GM12878 (cell line): ENCODE measurements at regions not wholly inside any gene's neighbourhood (a gene's known extent, or its start where the extent isn't known, plus 50 kb on each side); places are given as distances from the start of the nearest gene placed in this dataset.

ENCODE experiments used
- ATAC-seq: fragments of 200-7000 bp; cut with Tn5 transposase; 3 replicates; pipeline ENCODE4 v1.9.1; 2020; ENCODE audit warnings: mild to moderate bottlenecking, moderate library complexity
- BruUV-seq: library from RNA; stranded (reverse); fragments of 400-500 nt; replicated peaks from 2 replicates; lab custom pipeline; 2021; lab: Mats Ljungman, UMichigan
- CTCF ChIA-PET: fragments of 300-600 bp; sonication (Branson Sonifier 250); formaldehyde crosslinking; extraction: SDS; loops from one replicate; lab custom pipeline; 2021; ENCODE audit warnings: inconsistent platforms; lab: Yijun Ruan, JAX
- POLR2A ChIA-PET: fragments of 350-600 bp; formaldehyde crosslinking; extraction: SDS; loops from one replicate; lab custom pipeline; 2021; ENCODE audit warnings: inconsistent platforms; lab: Charles Lee
- RAD21 ChIA-PET: fragments of 300-600 bp; sonication (Branson Sonifier 250); formaldehyde crosslinking; loops from one replicate; lab custom pipeline; 2023; ENCODE audit warnings: antibody characterized with exemption; ENCODE audit not compliant: unreplicated experiment; lab: Charles Lee
- SMC1A ChIA-PET: fragments of 300-600 bp; sonication (Branson Sonifier 250); formaldehyde crosslinking; loops from one replicate; lab custom pipeline; 2023; ENCODE audit not compliant: unreplicated experiment, uncharacterized antibody; lab: Charles Lee
- DNase-seq: peaks from one replicate; pipeline ENCODE4 v3.0.0-alpha.2; 2011; ENCODE audit warnings: low read depth, low spot score
- FAIRE-seq: peaks from 3 replicates; lab custom pipeline; 2011; peaks lifted over from hg19 to GRCh38; lab: Jason Lieb, UNC
- H2AFZ ChIP-seq: 2 replicates; pipeline ENCODE4 v1.6.0; 2011; ENCODE audit warnings: low read depth, low read length, control low read depth; ENCODE audit not compliant: control insufficient read depth
- H3K27ac ChIP-seq: 2 replicates; pipeline ENCODE4 v1.5.1; 2011; ENCODE audit warnings: control low read depth; ENCODE audit not compliant: control insufficient read depth, insufficient read depth
- H3K27me3 ChIP-seq, 2 experiments: replicated peaks in 1 of 2; 2 replicates each; pipeline versions ENCODE4 v1.6.0 to v1.6.1; 2011; ENCODE audit warnings: low read length in 1 of 2; ENCODE audit not compliant: control insufficient read depth in 2 of 2, insufficient read depth in 2 of 2
- H3K36me3 ChIP-seq, 2 experiments: 2 replicates each; pipeline ENCODE4 v1.5.1; 2011; ENCODE audit warnings: low read length in 1 of 2; ENCODE audit not compliant: control insufficient read depth in 2 of 2, insufficient read depth in 2 of 2
- H3K4me1 ChIP-seq: 2 replicates; pipeline ENCODE4 v1.6.1; 2011; ENCODE audit warnings: mild to moderate bottlenecking, low read length, moderate library complexity, mixed read lengths; ENCODE audit not compliant: control insufficient read depth, insufficient read depth
- H3K4me2 ChIP-seq: 2 replicates; pipeline ENCODE4 v1.6.0; 2011; ENCODE audit warnings: control low read depth; ENCODE audit not compliant: control insufficient read depth, insufficient read depth
- H3K4me3 ChIP-seq: fragments of 200-600 bp; sonication (generic); 2 replicates; pipeline ENCODE4 v1.5.1; 2016
- H3K79me2 ChIP-seq: 2 replicates; pipeline ENCODE4 v1.6.0; 2011; ENCODE audit warnings: low read length; ENCODE audit not compliant: control insufficient read depth, insufficient read depth
- H3K9ac ChIP-seq: 2 replicates; pipeline ENCODE4 v1.8.0; 2011; ENCODE audit warnings: low read length, control low read depth, mixed read lengths; ENCODE audit not compliant: control insufficient read depth, insufficient read depth
- H3K9me3 ChIP-seq: replicated peaks from 3 replicates; pipeline ENCODE4 v1.5.1; 2011; ENCODE audit warnings: mild to moderate bottlenecking, low read length; ENCODE audit not compliant: control insufficient read depth, insufficient read depth
- H4K20me1 ChIP-seq: 2 replicates; pipeline ENCODE4 v1.6.0; 2011; ENCODE audit not compliant: control insufficient read depth, insufficient read depth
- BACH1 ChIP-seq: fragments of 450-650 bp; IDR thresholded peaks from 2 replicates; pipeline ENCODE4 v1.6.1; 2017; ENCODE audit warnings: mild to moderate bottlenecking, borderline replicate concordance
- BCL11A ChIP-seq: IDR thresholded peaks from 2 replicates; pipeline ENCODE4 v1.6.1; 2011; ENCODE audit warnings: low read depth, low read length
- FOS ChIP-seq: IDR thresholded peaks from 3 replicates; pipeline ENCODE4 v1.6.1; 2011; ENCODE audit warnings: borderline replicate concordance; ENCODE audit not compliant: insufficient read length; ENCODE audit errors: extremely low read depth
- MEF2A ChIP-seq: IDR thresholded peaks from 2 replicates; pipeline ENCODE4 v1.6.1; 2011; ENCODE audit warnings: low read depth, mild to moderate bottlenecking, low read length, moderate library complexity; ENCODE audit not compliant: insufficient read depth
- NR2C2 ChIP-seq: IDR thresholded peaks from 2 replicates; pipeline ENCODE4 v1.6.1; 2011; ENCODE audit warnings: borderline replicate concordance, low read depth; ENCODE audit not compliant: control insufficient read depth, insufficient read length
- PAX5 ChIP-seq: IDR thresholded peaks from 2 replicates; pipeline ENCODE4 v1.6.1; 2011; ENCODE audit warnings: low read depth, low read length, borderline replicate concordance
- POLR2AphosphoS2 ChIP-seq: IDR thresholded peaks from 2 replicates; pipeline ENCODE4 v1.6.1; 2011; ENCODE audit warnings: low read depth, mild to moderate bottlenecking, low read length, improper control_type of control experiment, moderate library complexity
- SIX5 ChIP-seq: IDR thresholded peaks from 2 replicates; pipeline ENCODE4 v1.6.1; 2011; ENCODE audit warnings: mild to moderate bottlenecking, low read depth, low read length, moderate library complexity; ENCODE audit not compliant: severe bottlenecking
- TCF3 ChIP-seq: IDR thresholded peaks from 2 replicates; pipeline ENCODE4 v1.6.1; 2012; ENCODE audit warnings: low read depth, mild to moderate bottlenecking, low read length, borderline replicate concordance; ENCODE audit not compliant: insufficient read depth
- WRNIP1 ChIP-seq: IDR thresholded peaks from 2 replicates; pipeline ENCODE4 v1.6.1; 2011; ENCODE audit warnings: low read depth, low read length, improper control_type of control experiment, borderline replicate concordance
- WGBS: methylation state at CpG from one replicate; pipeline ENCODE4 v1.1.6; 2016; ENCODE audit warnings: low lambda C conversion rate; ENCODE audit not compliant: insufficient replicate concordance, insufficient coverage; ENCODE audit errors: missing lambda C conversion rate; 5-methylcytosine and 5-hydroxymethylcytosine counted together
- in situ Hi-C: fragments of 300-500 bp; cut with MboI; formaldehyde crosslinking; loops from 9 replicates; pipeline ENCODE4 v1.14.3; 2018; ENCODE audit warnings: mixed read lengths
- intact Hi-C: fragments of 100-400 bp; cut with micrococcal nuclease; formaldehyde crosslinking; loops from one replicate; pipeline ENCODE4 v1.14.2; 2022; ENCODE audit not compliant: unreplicated experiment
- TF ChIP-seq, protein P1 (sequence below): IDR thresholded peaks from 2 replicates; pipeline ENCODE4 v1.6.1; 2012; ENCODE audit warnings: improper control_type of control experiment, low read depth, low read length; ENCODE audit not compliant: insufficient replicate concordance
- TF ChIP-seq, protein P2 (sequence below): fragments of 450-650 bp; formaldehyde crosslinking; IDR thresholded peaks from 2 replicates; pipeline ENCODE4 v1.4.0; 2020; ENCODE audit warnings: mild to moderate bottlenecking, moderate library complexity
- TF ChIP-seq, protein P3 (sequence below): fragments of 450-650 bp; IDR thresholded peaks from 2 replicates; pipeline ENCODE4 v1.6.1; 2017; ENCODE audit warnings: borderline replicate concordance

DNA sequence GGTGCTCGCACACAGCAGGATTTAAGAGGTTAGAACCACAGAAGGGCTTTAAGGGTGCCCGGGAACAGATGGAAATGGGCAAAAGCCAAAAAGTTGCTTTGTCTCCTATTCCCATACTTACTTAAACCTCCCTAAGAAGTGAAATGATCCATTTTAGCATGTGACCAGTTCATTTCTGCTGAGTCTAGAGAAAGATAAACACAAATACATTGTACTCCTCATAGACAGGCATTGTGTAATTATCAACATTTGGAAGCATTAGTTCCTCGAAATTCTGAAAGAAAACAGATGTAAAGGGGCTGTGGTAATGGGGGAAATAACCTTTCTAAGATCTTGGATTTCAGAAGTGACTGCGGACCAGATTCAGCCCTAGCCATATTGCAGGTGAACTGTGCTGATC lies 178.3 kb downstream of the CYB561 start (continued):
- no peak for TF ChIP-seq FOS
- TF ChIP-seq, protein P1, sequence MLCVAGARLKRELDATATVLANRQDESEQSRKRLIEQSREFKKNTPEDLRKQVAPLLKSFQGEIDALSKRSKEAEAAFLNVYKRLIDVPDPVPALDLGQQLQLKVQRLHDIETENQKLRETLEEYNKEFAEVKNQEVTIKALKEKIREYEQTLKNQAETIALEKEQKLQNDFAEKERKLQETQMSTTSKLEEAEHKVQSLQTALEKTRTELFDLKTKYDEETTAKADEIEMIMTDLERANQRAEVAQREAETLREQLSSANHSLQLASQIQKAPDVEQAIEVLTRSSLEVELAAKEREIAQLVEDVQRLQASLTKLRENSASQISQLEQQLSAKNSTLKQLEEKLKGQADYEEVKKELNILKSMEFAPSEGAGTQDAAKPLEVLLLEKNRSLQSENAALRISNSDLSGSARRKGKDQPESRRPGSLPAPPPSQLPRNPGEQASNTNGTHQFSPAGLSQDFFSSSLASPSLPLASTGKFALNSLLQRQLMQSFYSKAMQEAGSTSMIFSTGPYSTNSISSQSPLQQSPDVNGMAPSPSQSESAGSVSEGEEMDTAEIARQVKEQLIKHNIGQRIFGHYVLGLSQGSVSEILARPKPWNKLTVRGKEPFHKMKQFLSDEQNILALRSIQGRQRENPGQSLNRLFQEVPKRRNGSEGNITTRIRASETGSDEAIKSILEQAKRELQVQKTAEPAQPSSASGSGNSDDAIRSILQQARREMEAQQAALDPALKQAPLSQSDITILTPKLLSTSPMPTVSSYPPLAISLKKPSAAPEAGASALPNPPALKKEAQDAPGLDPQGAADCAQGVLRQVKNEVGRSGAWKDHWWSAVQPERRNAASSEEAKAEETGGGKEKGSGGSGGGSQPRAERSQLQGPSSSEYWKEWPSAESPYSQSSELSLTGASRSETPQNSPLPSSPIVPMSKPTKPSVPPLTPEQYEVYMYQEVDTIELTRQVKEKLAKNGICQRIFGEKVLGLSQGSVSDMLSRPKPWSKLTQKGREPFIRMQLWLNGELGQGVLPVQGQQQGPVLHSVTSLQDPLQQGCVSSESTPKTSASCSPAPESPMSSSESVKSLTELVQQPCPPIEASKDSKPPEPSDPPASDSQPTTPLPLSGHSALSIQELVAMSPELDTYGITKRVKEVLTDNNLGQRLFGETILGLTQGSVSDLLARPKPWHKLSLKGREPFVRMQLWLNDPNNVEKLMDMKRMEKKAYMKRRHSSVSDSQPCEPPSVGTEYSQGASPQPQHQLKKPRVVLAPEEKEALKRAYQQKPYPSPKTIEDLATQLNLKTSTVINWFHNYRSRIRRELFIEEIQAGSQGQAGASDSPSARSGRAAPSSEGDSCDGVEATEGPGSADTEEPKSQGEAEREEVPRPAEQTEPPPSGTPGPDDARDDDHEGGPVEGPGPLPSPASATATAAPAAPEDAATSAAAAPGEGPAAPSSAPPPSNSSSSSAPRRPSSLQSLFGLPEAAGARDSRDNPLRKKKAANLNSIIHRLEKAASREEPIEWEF, result no peak
- no peak for TF ChIP-seq POLR2AphosphoS2

- POLR2A ChIA-PET, result no interaction called here
- H3K79me2 ChIP-seq, result no peaks in the 10 kb centered on the region
- in situ Hi-C loops, result no loop called here
- intact Hi-C loops, result no loop called here
- RAD21 ChIA-PET, result no interaction called here
- H3K27me3 ChIP-seq, result no peaks in the 10 kb centered on the region; a peak in 1 of 4 replicates
- H3K9ac ChIP-seq, result no peak overlapping the region
- no peaks in the 10 kb centered on the region for H3K4me1 ChIP-seq
- no peak for DNase-seq
- H3K27ac ChIP-seq, result no peak overlapping the region
- FAIRE-seq, result no peak
- no peak overlapping the region for H3K4me3 ChIP-seq
- BruUV-seq, result no TSS peak
- 3% methylated on average over 3 of the region's 3 CpGs for WGBS
- no peaks in the 10 kb centered on the region for H3K36me3 ChIP-seq
- ATAC-seq, result no peak
- H2AFZ ChIP-seq, result no peak overlapping the region
- no peaks in the 10 kb centered on the region for H4K20me1 ChIP-seq
- no peaks in the 10 kb centered on the region for H3K9me3 ChIP-seq
- H3K4me2 ChIP-seq, result no peak overlapping the region
- CTCF ChIA-PET, result no interaction called here
- SMC1A ChIA-PET, result interaction anchor here (0.6 kb wide), 1 partner anchor 469 kb away, joined by 3 read pairs; no protein-coding TSS in a partner anchor
- TF ChIP-seq WRNIP1, result no peak
- TF ChIP-seq BCL11A, result no peak
- TF ChIP-seq, protein P2, sequence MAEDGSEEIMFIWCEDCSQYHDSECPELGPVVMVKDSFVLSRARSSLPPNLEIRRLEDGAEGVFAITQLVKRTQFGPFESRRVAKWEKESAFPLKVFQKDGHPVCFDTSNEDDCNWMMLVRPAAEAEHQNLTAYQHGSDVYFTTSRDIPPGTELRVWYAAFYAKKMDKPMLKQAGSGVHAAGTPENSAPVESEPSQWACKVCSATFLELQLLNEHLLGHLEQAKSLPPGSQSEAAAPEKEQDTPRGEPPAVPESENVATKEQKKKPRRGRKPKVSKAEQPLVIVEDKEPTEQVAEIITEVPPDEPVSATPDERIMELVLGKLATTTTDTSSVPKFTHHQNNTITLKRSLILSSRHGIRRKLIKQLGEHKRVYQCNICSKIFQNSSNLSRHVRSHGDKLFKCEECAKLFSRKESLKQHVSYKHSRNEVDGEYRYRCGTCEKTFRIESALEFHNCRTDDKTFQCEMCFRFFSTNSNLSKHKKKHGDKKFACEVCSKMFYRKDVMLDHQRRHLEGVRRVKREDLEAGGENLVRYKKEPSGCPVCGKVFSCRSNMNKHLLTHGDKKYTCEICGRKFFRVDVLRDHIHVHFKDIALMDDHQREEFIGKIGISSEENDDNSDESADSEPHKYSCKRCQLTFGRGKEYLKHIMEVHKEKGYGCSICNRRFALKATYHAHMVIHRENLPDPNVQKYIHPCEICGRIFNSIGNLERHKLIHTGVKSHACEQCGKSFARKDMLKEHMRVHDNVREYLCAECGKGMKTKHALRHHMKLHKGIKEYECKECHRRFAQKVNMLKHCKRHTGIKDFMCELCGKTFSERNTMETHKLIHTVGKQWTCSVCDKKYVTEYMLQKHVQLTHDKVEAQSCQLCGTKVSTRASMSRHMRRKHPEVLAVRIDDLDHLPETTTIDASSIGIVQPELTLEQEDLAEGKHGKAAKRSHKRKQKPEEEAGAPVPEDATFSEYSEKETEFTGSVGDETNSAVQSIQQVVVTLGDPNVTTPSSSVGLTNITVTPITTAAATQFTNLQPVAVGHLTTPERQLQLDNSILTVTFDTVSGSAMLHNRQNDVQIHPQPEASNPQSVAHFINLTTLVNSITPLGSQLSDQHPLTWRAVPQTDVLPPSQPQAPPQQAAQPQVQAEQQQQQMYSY (CRISPR knock-in tag), result no peak
- TF ChIP-seq TCF3, result no peak
- no peak for TF ChIP-seq SIX5
- no peak for TF ChIP-seq MEF2A
- TF ChIP-seq, protein P3, sequence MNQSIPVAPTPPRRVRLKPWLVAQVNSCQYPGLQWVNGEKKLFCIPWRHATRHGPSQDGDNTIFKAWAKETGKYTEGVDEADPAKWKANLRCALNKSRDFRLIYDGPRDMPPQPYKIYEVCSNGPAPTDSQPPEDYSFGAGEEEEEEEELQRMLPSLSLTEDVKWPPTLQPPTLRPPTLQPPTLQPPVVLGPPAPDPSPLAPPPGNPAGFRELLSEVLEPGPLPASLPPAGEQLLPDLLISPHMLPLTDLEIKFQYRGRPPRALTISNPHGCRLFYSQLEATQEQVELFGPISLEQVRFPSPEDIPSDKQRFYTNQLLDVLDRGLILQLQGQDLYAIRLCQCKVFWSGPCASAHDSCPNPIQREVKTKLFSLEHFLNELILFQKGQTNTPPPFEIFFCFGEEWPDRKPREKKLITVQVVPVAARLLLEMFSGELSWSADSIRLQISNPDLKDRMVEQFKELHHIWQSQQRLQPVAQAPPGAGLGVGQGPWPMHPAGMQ, result no peak
- TF ChIP-seq PAX5, result no peak
- TF ChIP-seq NR2C2, result no peak
- TF ChIP-seq BACH1, result no peak
Observed at GRCh38 chr17:63268827-63269226, 177.3 kb downstream of the CYB561 start.
